ENCODE measurements at regions not wholly inside any gene's neighbourhood (a gene's known extent, or its start where the extent isn't known, plus 50 kb on each side); places are given as distances from the start of the nearest gene placed in this dataset.

DNA sequence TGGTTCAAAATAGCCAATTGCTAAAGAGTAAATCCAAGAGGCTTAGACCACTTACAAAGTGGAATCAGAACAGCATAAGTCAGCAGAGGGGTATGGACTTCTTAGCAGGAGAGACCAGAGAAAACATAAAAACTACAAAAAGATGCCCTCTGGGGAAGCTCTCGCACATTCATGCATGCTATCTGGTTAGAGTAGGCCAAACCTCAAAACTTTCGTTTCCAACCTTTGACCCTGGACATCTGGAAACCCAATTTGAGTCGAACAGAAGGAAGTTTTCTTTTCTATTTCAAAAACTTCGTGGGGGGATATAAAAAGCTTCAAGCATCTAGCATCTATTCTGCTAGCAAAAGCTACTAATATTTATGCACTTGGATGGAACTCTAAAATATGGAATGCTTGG lies 523.9 kb upstream of the AGTR1 start:
- TF ChIP-seq EP300 (IDR thresholded peaks at IDR 0.05) = no peak
- TF ChIP-seq POLR2AphosphoS5 (IDR thresholded peaks at IDR 0.05) = no peak
